HG03439 (cell line): ENCODE measurements at regions not wholly inside any gene's neighbourhood (a gene's known extent, or its start where the extent isn't known, plus 50 kb on each side); places are given as distances from the start of the nearest gene placed in this dataset.

Experiments used
- ATAC-seq: cut with Tn5 transposase; IDR thresholded peaks from one replicate; pipeline ENCODE4 v1.9.1; 2021; ENCODE audit warnings: mild to moderate bottlenecking, moderate library complexity; ENCODE audit not compliant: unreplicated experiment

DNA sequence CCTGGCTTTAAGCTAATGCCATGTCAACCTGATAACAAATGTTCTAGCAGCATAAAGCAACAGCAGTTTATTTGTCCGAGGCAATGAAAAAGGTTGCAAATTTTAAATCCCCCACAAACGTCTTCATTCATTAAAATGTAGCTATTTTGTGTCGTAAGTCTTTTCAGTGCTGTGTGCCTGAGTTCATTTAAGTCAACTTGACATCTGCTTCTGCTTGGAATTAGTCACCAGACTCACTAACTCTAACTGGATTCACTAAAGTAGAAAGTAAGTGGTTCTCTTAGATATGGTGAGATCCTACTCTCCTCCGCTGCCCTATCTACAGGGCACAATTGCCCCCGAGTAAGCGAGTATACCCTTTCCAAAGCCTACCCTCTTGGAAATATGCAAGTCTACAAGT is 118.4 kb upstream of the CHRM3 start:
- no peak for ATAC-seq

DNA sequence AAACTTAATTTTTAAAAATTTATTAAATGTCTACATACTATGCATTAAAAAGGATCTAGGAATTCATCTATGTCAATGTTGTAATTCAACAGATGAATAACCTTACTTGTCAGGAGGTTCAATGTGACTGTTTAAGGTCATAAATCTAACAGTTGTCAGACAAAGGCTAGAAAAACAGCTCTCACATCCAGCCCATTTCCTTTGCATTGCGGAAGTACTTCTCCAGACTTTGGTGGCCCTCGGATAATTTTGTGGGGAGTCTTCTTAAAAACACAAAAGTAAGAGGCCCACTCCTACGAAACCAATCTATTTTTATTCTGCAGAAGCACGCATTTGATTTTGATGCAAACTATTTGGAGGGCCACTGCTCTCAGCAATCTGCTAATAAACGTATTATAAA is 122.6 kb upstream of the CHRM3 start:
- ATAC-seq = no peak

DNA sequence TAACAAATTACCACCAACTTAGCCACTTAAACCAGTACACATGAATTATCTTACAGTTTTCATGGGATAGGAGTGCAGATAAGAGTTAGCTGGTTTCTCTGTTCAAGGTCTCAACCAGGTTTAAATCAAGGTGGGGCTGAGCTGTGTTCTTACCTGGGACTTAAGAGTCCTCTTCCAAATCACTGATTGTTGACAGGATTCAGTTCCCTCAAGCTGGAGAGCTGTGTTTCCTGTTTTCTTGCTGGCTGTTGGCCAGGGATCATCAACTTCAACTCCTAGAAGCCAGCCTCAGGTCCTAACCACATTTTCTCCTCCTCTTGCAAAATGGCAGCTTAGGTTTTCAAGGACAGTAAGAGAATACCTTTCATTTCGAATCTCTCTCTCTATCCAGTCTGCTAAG is 123.8 kb upstream of the CHRM3 start:
- ATAC-seq = no peak

DNA sequence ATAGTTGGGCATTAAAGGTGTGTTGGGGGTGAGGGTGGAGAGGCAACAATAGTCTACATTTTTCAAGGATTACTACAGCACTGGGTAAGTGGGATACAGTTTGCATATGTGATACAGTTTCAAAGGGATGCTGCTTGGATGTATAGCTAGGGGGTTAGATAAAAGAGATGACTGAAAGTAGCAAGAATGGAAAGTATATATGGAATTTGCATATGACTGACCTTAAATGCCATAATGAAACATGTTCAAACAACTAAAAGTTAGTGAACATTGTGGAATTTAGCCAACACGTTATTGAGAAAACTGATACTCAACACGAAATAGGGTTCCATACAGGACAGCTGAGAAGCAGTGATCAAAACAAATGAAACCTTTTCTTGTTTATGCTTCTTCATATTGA is 124.8 kb upstream of the CHRM3 start:
- no peak for ATAC-seq

DNA sequence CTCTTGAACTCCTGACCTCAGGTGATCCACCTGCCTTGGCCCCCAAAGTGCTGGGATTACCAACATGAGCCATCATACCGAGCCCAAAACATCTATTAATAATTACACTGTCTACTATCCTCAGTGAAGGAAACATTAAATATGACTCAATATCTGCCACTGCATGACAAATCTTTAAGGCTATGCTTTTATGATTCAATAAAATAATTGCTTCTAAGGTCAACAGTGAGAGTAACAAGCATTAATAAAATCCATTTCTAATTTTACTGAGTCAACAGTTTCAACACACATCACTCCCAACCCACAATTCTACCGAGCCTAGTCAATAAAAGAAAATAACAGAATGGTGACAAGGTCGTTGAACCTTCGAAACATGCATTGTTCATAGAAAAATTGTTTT is 125.5 kb upstream of the CHRM3 start:
- ATAC-seq = no peak

DNA sequence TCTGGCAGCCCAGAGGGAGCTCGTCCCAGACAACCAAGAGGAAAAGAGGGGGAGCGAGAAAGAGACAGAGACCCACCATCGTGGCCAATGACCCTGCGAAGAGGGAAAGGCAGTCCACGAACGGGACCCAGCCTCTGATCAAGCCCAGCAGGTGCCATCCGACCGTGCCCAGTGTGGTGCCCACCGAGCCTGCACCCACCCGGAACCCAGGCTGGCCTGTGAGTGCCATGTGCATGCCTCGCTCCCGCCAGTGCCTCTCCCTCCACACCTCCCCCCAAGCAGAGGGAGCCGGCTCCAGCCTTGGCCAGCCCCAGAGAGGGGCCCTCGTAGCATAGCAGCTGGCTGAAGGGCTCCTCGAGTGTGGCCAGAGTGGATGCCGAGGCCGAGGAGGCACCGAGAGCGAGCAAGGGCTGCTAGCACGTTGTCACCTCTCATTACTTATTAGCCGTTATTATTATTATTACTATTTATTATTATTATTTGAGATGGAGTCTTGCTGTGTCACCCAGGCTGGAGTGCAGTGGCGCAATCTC is 130.7 kb upstream of the CHRM3 start:
- ATAC-seq = no peak

DNA sequence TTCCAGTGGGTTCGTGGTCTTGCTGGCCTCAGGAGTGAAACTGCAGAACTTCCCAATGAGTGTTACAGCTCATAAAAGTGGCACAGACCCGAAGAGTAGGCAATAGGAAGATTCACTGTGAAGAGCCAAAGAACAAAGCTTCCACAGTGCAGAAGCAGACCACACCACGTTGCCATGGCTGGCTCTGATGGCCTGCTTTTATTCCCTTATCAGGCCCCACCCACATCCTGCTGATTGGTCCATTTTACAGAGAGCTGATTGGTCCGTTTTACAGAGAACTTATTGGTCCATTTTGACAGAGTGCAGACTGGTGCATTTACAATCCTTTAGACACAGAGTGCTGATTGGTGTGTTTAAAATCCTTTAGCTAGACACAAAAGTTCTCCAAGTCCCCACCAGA is 131.4 kb upstream of the CHRM3 start:
- no peak for ATAC-seq

DNA sequence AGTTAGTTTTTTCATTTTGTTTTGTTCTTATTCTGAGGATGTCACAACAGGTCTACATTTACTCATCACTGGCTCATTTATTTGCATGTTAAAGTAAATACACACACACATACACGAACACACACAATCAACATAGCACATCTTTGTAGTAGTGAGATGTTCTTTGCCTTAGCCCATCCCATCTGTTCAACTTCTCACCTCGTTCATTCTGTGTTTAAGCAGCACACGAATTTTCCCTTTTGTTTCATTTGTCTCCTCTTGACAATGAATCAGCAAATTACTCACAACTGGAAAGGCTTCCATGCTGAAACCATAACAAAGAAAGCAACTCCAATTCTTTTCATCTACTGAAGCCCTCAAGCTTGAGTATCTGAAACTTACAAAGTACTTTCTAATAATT is 133.3 kb upstream of the CHRM3 start:
- no peak for ATAC-seq

DNA sequence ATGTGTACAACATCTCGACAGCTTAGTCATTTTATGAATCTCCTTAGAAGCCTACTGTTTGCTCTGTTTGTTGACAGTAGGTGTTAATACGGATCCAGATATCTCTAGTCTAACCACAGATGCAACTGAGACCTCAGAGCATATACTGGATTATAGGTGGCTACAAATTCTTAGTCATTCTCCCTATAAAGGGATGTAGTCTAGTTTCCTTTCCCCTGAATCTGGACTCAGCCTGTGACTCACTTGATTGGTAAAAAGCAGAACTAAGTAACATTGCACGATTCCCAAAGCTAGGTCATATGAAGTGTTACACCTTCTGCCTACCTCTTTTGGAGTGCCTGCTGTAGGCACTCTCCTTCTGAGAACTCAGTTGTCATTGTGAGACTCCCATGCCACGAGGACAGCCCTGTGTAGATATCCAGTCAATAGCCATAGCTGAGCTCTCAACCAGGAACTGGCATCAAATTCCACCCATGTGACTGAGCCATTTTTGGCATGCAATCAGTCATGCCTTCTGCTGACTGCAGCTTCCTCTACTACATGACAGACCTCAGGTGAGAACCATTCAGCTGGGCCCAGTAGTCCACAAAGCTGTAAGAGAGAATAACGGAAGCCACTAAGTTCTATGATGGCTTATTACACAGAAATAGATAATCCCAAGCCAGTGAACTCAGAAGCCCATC is 135.9 kb upstream of the CHRM3 start:
- no peak for ATAC-seq

DNA sequence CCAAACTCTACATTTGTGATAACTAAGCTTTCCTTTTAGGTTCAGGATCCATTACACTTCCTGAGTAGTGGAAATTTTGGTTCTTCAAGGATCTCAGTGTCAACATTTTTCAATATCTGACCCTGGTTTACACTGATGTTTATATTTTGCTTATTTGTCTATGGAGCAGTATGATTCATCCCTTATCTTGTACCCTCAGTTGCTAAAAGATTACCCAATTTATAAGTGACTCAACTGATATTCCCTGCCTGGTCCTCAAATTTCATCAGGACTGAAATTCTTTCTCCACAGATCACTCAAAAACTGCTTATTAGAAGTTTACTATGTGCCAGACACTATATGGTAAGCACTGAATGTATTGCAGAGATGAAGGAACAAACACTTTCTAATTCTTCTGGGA is 139.1 kb upstream of the CHRM3 start:
- no peak for ATAC-seq

DNA sequence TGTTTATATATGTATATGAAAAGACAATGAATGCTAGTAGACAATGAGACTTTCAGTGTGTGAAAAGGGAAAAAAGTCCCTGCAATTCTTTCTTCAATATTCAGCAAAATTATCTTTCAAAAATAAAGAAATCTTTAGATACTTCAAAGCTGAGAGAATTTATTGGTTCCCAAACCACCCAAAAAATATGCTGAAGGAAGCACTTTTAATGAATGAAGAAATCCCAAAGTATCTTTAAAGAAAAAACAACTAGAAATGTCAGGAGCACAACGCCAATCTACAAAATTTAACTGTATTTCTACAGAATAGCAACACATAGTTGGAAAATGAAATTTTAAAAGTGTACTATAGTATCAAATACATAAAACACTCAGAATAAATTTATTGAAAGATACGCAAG is 142.3 kb upstream of the CHRM3 start:
- ATAC-seq = no peak

DNA sequence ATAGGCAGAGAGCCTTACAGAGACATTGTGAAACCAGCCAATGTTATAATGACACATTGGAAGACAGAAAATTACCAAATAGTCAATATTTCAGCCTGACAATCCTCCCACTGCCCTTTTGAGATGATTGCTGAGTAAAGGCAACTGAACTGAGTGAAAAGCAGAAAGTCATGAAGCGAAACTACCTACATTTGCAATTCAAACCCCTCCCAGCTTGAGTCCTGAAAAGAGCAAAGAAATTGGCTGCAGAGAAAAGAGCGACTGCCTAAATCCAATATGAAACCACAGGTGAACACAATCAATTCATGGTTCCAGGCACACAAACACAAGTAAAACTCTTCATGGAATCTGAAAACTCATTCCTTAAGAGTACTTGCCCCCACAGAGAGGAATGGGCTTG is 143.4 kb upstream of the CHRM3 start:
- ATAC-seq = no peak

DNA sequence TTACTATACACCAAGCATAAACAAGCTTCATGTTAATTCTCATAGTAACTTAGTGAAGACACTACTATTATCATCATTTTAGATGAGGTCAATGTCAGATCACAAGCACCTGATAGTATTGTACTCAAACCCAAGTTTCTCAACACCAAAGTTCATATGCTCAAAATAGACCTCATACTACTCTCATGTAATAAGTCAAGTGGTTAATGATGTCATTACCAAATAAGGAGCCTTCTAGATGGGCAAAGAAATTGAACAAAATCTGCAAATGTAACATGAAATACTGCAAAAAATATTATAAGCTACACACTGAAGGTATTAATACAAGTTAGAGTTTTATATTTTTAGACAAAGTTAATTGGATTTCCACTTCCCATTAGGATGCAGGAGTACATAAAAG is 144.0 kb upstream of the CHRM3 start:
- ATAC-seq = no peak

DNA sequence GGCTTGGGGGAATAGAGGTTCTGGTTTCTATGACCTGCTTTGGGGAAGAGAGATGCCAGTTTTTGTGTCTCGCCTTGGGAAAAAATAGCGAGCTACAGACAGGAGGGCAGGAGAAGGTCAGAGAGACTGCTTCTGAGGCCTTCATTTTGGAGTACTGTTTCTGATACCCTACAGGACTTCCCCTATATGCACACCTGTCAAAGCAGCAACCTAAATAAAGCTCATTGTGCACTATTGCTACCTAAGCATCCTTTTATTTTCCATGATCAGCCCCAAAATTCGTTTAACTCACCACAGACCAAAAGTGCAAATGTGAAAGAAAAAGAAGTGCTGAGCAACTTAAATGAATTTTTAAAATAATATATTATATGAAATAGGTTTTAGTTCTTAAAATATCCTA is 145.6 kb upstream of the CHRM3 start:
- no peak for ATAC-seq

DNA sequence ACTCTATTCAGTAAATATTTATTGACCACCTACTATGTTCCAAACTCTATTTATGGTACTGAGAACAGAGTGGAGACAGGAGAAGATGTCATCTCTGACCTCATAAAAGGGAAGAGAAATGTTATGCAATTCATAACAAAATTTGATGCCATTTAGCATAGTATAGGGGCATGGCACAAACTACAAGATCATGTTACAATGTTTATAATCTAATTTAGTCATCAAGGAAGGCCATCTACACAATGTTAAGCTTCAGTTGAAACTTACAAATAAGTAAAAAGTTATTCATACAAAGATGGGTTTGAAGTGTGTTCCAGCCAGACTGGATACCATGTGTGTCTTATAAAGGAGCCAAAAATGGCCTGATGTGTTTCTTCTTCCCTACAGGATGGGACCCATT is 146.8 kb upstream of the CHRM3 start:
- ATAC-seq = no peak

DNA sequence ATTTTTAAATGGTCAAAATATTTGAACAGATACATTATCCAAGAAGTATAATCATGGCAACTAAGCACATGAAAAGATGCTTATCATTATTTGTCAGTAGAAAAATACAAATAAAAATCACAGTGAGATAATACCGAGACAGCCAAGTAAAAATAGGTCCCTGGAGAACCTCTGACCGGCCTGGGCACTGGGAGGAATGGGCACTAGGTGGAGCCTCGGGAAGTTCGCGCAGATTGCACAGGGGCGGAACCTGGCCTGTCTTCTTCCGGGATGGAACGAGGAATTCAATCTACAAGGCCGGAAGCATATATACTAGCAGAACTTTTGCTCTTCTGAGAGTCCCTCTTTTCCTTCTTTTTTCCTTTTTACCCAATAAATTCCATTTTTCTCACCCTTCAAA is 148.5 kb upstream of the CHRM3 start:
- no peak for ATAC-seq

DNA sequence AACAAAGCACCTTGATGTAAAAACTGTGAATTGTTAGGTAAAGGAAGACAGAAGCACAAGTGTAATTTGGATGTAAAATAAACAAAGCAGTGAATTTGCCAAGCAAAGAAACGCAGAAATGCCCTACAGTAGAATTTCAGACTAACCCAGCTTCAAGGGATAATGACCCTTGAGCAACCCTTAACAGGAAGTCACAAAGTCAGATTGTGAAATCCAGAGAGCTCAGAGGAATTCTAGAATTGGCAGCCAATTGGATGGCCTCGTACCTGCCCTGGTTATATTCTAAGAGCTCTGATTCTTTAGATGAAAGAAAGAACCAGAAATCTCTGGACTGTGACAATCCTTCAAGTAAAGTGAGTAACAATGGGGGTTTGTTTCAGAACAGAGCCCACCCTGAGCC is 152.7 kb upstream of the CHRM3 start:
- no peak for ATAC-seq

DNA sequence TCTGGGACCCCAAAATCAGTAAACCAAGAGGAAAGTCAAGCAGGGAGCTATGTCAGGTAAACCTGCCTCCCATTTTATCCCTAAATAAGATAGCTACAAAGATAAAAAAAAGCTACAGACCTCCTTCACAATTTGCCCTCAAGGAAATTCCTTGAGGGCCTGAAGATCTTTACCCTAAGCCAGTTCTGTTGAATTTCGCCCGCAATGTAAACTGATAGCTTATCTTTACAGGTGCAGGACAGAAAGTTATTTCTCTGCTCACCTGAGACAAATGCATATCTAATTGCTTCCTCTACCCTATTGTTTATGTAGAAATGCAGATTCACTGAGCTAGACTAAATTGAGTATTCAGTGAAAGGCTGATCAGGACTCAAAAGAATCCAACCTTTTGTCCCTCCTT is 153.4 kb upstream of the CHRM3 start:
- no peak for ATAC-seq

DNA sequence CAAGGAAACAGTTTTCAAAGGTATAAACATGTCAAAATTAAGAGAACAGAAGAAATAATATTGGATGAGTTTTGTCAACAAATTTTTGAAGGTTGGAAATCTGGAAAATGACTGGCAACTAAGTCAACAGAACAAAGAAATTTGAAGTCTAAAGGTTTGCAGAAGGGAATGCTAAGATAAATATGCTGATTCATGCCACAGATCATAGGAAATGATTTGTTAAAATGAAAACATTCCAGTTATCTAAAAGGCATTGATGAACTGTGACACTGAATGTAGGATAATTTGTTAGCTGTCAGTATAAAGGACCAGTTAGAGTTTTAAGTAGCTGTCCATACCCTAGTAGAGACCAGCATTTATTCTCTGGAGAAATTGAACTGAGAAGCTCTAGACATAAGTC is 157.9 kb upstream of the CHRM3 start:
- no peak for ATAC-seq

DNA sequence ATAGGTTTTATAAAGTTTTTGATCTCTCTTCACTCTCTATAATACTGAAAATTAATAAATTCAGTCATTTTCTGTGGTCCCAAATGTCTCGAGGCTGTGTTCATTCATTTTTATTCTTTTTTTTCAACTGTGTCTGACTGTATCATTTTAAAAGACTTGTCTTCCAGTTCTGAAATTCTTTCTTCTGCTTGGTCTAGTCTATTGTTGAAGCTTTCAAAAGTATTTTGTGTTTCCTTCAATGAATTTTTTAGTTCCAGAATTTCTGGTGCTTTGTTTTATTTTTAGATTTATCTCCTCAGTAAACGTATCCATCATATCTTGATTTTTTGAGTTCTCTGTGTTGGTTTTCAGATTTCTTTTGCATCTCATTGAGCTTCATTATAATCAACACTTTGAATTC is 161.0 kb upstream of the CHRM3 start:
- ATAC-seq = no peak

DNA sequence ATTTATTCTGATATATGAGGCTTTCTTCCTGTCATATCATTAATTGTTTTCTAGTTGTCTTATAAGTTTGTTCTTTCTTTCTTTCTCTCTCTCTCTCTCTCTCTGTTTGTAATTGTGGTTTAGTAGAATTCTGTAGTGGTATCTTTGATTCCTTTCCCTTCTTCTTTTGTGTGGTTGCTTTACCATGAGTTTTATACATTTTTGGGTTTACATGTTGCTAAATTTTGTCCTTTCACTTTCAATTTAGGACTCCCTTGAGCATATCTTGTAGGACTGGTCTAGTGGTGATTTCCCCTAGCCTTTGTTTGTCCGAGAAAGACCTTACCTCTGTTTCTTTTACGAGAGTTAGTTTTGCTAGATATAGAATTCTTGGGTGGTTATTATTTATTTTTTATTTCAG is 162.3 kb upstream of the CHRM3 start:
- no peak for ATAC-seq

DNA sequence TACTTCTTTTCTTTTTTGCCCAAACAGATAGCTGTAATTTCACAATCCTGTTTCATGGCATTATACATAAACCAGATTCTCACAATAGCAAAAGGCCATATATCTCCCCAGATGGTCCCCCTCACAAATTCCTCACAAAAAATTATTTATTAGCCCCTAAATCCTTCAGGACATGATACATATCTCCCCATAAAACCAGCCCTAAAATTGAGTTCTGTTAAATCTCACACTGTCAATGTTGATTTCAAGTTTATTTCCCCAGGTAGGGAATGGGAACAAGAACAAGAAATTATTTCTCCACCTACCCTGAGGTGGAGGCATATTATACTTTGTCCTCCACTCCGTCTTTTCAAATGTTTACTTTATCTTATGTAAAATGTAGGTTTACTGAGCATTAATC is 163.4 kb upstream of the CHRM3 start:
- ATAC-seq = no peak

DNA sequence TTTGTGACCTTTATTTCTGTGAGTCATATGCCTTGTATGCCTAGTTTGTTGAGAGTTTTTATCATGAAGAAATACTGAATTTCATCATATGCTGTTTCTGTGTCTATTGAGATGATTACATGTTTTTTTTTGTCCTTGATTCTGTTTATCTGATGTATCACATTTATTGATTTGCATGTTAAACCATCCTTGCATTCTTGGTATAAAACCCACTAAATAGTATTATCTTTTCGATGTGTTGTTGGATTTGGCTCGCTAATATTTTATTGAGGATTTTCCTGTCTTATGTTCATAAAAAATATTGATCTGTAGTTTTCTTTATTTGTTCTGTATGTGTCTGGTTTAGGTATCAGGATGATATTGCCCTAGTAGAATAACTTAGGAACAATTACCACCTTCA is 164.7 kb upstream of the CHRM3 start:
- ATAC-seq = no peak
